HL-60 (cell line): ENCODE measurements at regions not wholly inside any gene's neighbourhood (a gene's known extent, or its start where the extent isn't known, plus 50 kb on each side); places are given as distances from the start of the nearest gene placed in this dataset.

Source experiments
- DNase-seq, 2 experiments: peaks; one replicate each; pipeline ENCODE4 v3.0.0-alpha.2; 2010 to 2020; ENCODE audit warnings: low read depth in 1 of 2, low spot score in 1 of 2
- H3K27ac ChIP-seq: fragments of 250-450 bp; sonication (Bioruptor Pico); replicated peaks from 2 replicates; pipeline ENCODE4 v1.5.1; 2020; ENCODE audit warnings: mild to moderate bottlenecking, moderate library complexity
- H3K27me3 ChIP-seq: fragments of 250-450 bp; sonication (Bioruptor Pico); 2 replicates; pipeline ENCODE4 v1.5.1; 2021; ENCODE audit warnings: mild to moderate bottlenecking, moderate library complexity; ENCODE audit not compliant: insufficient read depth, poor library complexity, severe bottlenecking
- H3K4me3 ChIP-seq: replicated peaks from 2 replicates; pipeline ENCODE4 v1.5.1; 2011; ENCODE audit warnings: mild to moderate bottlenecking, control low read depth, low read length; ENCODE audit not compliant: insufficient read depth
- CTCF ChIP-seq: IDR thresholded peaks from one replicate; pipeline ENCODE4 v1.5.1; 2011; ENCODE audit warnings: low read length, control low read depth, inconsistent platforms; ENCODE audit not compliant: insufficient read depth
- GABPA ChIP-seq: IDR thresholded peaks from 2 replicates; pipeline ENCODE4 v1.6.1; 2012; ENCODE audit warnings: low read depth
- POLR2AphosphoS5 ChIP-seq: IDR thresholded peaks from 2 replicates; pipeline ENCODE4 v1.6.1; 2012; ENCODE audit warnings: low read depth
- REST ChIP-seq: IDR thresholded peaks from 2 replicates; pipeline ENCODE4 v1.6.1; 2012; ENCODE audit warnings: low read depth; ENCODE audit not compliant: insufficient replicate concordance
- SPI1 ChIP-seq: IDR thresholded peaks from 2 replicates; pipeline ENCODE4 v1.6.1; 2012; ENCODE audit warnings: low read depth, mild to moderate bottlenecking, borderline replicate concordance

GRCh38 chr10:28850784-28851183 is 173.5 kb downstream of the BAMBI start:
- H3K27ac ChIP-seq, result no peak overlapping the region
- TF ChIP-seq REST (no peak), POLR2AphosphoS5 (no peak), SPI1 (no peak), CTCF (no peak), GABPA (no peak)
- H3K27me3 ChIP-seq, result no peaks in the 10 kb centered on the region
- no peak for DNase-seq
- H3K4me3 ChIP-seq, result no peak overlapping the region

GRCh38 chr10:28853195-28853594 is 175.9 kb downstream of the BAMBI start:
- DNase-seq, result no peak
- Histone ChIP-seq H3K27me3 (no peaks in the 10 kb centered on the region), H3K4me3 (no peak overlapping the region), H3K27ac (no peak overlapping the region)
- no peak for TF ChIP-seq POLR2AphosphoS5
- TF ChIP-seq SPI1, result no peak
- no peak for TF ChIP-seq GABPA
- no peak for TF ChIP-seq REST
- TF ChIP-seq CTCF, result no peak

- Histone ChIP-seq H3K27me3 (no peaks in the 10 kb centered on the region), H3K27ac (no peak overlapping the region), H3K4me3 (no peak overlapping the region)
- TF ChIP-seq SPI1 (no peak), POLR2AphosphoS5 (no peak), CTCF (no peak), REST (no peak), GABPA (no peak)
- no peak for DNase-seq
Observed at GRCh38 chr10:28857164-28857563, 179.8 kb downstream of the BAMBI start.
